GM23338 (cell line): ENCODE measurements at regions not wholly inside any gene's neighbourhood (a gene's known extent, or its start where the extent isn't known, plus 50 kb on each side); places are given as distances from the start of the nearest gene placed in this dataset.

Experiments
- ATAC-seq: fragments of 200-7000 bp; cut with Tn5 transposase; 3 replicates; pipeline ENCODE4 v1.9.1; 2020
- DNase-seq: peaks from one replicate; pipeline ENCODE4 v3.0.0-alpha.2; 2015; ENCODE audit warnings: low spot score
- H2AFZ ChIP-seq: fragments of 200-600 bp; sonication (generic); 2 replicates; pipeline ENCODE4 v1.8.0; 2016; ENCODE audit warnings: antibody characterized with exemption, mild to moderate bottlenecking, moderate library complexity
- H3F3A ChIP-seq: fragments of 200-600 bp; sonication (generic); replicated peaks from 2 replicates; pipeline ENCODE4 v1.8.0; 2017; ENCODE audit warnings: antibody characterized with exemption, mixed run types, low read depth
- H3K27ac ChIP-seq: fragments of 200-600 bp; sonication (generic); 2 replicates; pipeline ENCODE4 v1.6.1; 2016; ENCODE audit warnings: low read depth
- H3K27me3 ChIP-seq: fragments of 200-600 bp; sonication (generic); 2 replicates; pipeline ENCODE4 v1.8.0; 2016; ENCODE audit warnings: mild to moderate bottlenecking, mixed run types, moderate library complexity; ENCODE audit not compliant: insufficient read depth
- H3K36me3 ChIP-seq: fragments of 200-600 bp; sonication (generic); 2 replicates; pipeline ENCODE4 v1.8.0; 2016; ENCODE audit warnings: mild to moderate bottlenecking; ENCODE audit not compliant: insufficient read depth
- H3K4me1 ChIP-seq: fragments of 200-600 bp; sonication (generic); 2 replicates; pipeline ENCODE4 v1.8.0; 2016; ENCODE audit warnings: mild to moderate bottlenecking, moderate library complexity; ENCODE audit not compliant: insufficient read depth
- H3K4me2 ChIP-seq: fragments of 200-600 bp; sonication (generic); 2 replicates; pipeline ENCODE4 v1.7.1; 2017; ENCODE audit warnings: mixed run types
- H3K4me3 ChIP-seq: fragments of 200-600 bp; sonication (generic); 2 replicates; pipeline ENCODE4 v1.6.1; 2016; ENCODE audit warnings: mixed run types
- H3K79me2 ChIP-seq: fragments of 200-600 bp; sonication (generic); replicated peaks from 2 replicates; pipeline ENCODE4 v1.8.0; 2017; ENCODE audit warnings: mild to moderate bottlenecking; ENCODE audit not compliant: insufficient read depth
- H3K9me2 ChIP-seq: fragments of 200-600 bp; sonication (generic); 2 replicates; pipeline ENCODE4 v1.8.0; 2017; ENCODE audit not compliant: insufficient read depth
- H4K20me1 ChIP-seq: fragments of 200-600 bp; sonication (generic); replicated peaks from 2 replicates; pipeline ENCODE4 v1.8.0; 2017; ENCODE audit warnings: mild to moderate bottlenecking; ENCODE audit not compliant: insufficient read depth
- H3K27ac Mint-ChIP-seq: 2 replicates; pipeline ENCODE4 v1.8.0; 2020; ENCODE audit warnings: inconsistent platforms, mild to moderate bottlenecking, moderate library complexity, mixed read lengths
- H3K27me3 Mint-ChIP-seq: 3 replicates; pipeline ENCODE4 v1.8.0; 2022; ENCODE audit warnings: low read depth, mild to moderate bottlenecking, moderate library complexity, mixed read lengths, inconsistent platforms; ENCODE audit not compliant: insufficient read depth, poor library complexity
- H3K36me3 Mint-ChIP-seq: 3 replicates; pipeline ENCODE4 v1.8.0; 2021; ENCODE audit warnings: low read depth, mild to moderate bottlenecking, inconsistent platforms, moderate library complexity, mixed read lengths
- H3K4me1 Mint-ChIP-seq: 3 replicates; pipeline ENCODE4 v1.8.0; 2020; ENCODE audit warnings: mild to moderate bottlenecking, inconsistent platforms, mixed read lengths
- H3K4me3 Mint-ChIP-seq: 3 replicates; pipeline ENCODE4 v1.8.0; 2021; ENCODE audit warnings: moderate library complexity, mild to moderate bottlenecking, inconsistent platforms, mixed read lengths
- H3K9me3 Mint-ChIP-seq: 3 replicates; pipeline ENCODE4 v1.8.0; 2020; ENCODE audit warnings: moderate library complexity, mild to moderate bottlenecking, inconsistent platforms, mixed read lengths
- JUNB ChIP-seq: IDR thresholded peaks from one replicate; pipeline ENCODE4 v1.6.1; 2016; ENCODE audit warnings: antibody characterized with exemption; ENCODE audit not compliant: unreplicated experiment
- POLR2AphosphoS5 ChIP-seq: IDR thresholded peaks from 2 replicates; pipeline ENCODE4 v1.6.1; 2016; ENCODE audit warnings: antibody characterized with exemption, low read depth
- ZNF331 ChIP-seq: fragments of 250-450 bp; sonication (Bioruptor Pico); IDR thresholded peaks from 2 replicates; pipeline ENCODE4 v1.5.0; 2020; ENCODE audit warnings: low read depth, mild to moderate bottlenecking, moderate library complexity
- TF ChIP-seq, protein P1 (sequence below), 2 experiments: fragments of 200-600 bp in 1 of 2; sonication (generic) in 1 of 2; conservative IDR thresholded peaks; 2 replicates each; pipeline versions ENCODE4 v1.5.1 to v1.6.1; 2016 to 2017; ENCODE audit warnings: antibody characterized with exemption in 2 of 2, low read depth in 2 of 2, mild to moderate bottlenecking in 2 of 2, moderate library complexity in 1 of 2
- TF ChIP-seq, protein P2 (sequence below): IDR thresholded peaks from 2 replicates; pipeline ENCODE4 v1.6.1; 2016; ENCODE audit warnings: antibody characterized with exemption
- TF ChIP-seq, protein P3 (sequence below): IDR thresholded peaks from one replicate; pipeline ENCODE4 v1.6.1; 2018; ENCODE audit warnings: antibody characterized with exemption; ENCODE audit not compliant: unreplicated experiment

DNA sequence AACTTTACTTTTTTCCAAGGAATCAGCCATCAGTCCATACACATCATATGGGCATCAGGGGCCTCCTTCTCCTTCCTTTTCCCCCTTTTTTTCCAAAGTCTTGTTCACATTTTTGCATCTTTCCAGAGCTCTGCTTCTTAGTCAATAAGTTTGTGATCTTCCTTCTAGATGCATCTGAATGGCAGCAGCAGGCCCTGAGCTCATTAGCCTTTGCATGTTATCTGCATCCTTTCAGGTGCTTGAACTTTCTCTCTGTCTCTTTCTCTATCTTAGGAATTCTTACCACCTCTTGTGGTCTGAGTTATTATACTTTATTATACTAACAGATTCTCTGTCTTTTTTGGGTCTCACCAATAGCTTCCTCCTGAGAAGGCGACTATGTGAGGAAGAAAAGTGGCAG is 312.4 kb upstream of the FANCL start (continued):
- TF ChIP-seq, protein P1, sequence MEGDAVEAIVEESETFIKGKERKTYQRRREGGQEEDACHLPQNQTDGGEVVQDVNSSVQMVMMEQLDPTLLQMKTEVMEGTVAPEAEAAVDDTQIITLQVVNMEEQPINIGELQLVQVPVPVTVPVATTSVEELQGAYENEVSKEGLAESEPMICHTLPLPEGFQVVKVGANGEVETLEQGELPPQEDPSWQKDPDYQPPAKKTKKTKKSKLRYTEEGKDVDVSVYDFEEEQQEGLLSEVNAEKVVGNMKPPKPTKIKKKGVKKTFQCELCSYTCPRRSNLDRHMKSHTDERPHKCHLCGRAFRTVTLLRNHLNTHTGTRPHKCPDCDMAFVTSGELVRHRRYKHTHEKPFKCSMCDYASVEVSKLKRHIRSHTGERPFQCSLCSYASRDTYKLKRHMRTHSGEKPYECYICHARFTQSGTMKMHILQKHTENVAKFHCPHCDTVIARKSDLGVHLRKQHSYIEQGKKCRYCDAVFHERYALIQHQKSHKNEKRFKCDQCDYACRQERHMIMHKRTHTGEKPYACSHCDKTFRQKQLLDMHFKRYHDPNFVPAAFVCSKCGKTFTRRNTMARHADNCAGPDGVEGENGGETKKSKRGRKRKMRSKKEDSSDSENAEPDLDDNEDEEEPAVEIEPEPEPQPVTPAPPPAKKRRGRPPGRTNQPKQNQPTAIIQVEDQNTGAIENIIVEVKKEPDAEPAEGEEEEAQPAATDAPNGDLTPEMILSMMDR (conservative IDR thresholded peaks at IDR 0.05; ENCODE audit: low read depth in 2 of 2) = no peak
- TF ChIP-seq JUNB (no peak), ZNF331 (no peak)
- TF ChIP-seq, protein P2, sequence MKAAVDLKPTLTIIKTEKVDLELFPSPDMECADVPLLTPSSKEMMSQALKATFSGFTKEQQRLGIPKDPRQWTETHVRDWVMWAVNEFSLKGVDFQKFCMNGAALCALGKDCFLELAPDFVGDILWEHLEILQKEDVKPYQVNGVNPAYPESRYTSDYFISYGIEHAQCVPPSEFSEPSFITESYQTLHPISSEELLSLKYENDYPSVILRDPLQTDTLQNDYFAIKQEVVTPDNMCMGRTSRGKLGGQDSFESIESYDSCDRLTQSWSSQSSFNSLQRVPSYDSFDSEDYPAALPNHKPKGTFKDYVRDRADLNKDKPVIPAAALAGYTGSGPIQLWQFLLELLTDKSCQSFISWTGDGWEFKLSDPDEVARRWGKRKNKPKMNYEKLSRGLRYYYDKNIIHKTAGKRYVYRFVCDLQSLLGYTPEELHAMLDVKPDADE = no peak

DNA sequence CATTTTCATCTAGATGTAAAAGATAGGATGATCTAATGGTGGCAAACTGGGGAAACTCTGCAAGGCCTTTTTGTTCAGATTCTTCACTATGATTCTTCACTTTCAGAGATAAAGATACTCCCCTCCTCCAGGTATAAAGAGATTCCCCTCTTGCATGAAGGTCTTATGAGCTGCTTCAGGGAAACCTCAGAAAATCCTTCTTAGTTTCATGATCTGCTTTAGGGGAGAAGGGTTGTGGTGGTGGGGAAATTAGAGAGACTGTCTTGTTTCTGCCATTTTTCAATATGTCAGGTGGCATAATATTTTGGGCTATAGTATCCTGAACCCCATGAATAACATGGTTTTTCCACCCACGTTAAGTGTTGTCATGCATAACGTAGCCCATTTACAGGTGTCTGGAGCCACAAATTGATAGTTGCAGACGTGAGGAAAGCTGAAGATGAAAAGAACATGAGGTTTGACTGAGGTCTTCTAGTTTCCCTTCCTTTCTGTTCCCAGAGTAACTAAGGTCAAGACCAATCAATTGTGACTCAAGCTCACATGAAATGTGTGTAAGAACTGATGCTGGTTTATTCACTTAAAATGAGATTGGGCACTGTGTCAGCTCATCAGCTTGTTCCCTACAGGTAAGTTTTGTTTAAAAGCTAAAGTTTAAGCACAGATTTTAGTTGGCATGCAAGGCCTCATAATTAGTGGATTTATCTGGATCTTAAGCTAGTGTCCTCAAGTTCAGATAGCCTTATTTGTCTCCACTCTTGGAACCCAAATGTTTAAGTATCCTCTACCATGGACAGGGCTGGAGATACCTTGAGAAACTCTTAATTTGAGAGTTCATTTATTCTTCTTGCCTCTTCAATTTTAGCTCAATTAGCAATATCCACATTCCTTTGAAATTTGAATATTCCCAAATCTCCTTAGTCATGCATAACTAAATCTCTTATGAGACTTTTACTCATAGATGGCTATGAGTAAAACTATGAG is 304.5 kb upstream of the FANCL start:
- no peaks in the 10 kb centered on the region for H3K27me3 ChIP-seq
- Mint-ChIP-seq H3K27me3 (peaks cover 3% of the 10 kb centered on the region), H3K9me3 (no peaks in the 10 kb centered on the region)

More for the DNA sequence above, 304.5 kb upstream of the FANCL start:
- Histone ChIP-seq H3K4me2 (no peak overlapping the region), H3F3A (no peaks in the 10 kb centered on the region; the same call in 1 of the 2 replicates), H3K79me2 (no peaks in the 10 kb centered on the region), H3K4me1 (peaks cover 36% of the 10 kb centered on the region), H4K20me1 (no peaks in the 10 kb centered on the region), H3K9me2 (peaks cover 10% of the 10 kb centered on the region), H2AFZ (no peak overlapping the region), H3K36me3 (no peaks in the 10 kb centered on the region), H3K4me3 (no peak overlapping the region), H3K27ac (no peak overlapping the region)
- Mint-ChIP-seq H3K27ac (peak overlapping the region; percentile 18; the same call in 1 of the 2 replicates), H3K4me1 (peaks cover 54% of the 10 kb centered on the region), H3K36me3 (peaks cover 4% of the 10 kb centered on the region; the same call in 1 of the 3 replicates), H3K4me3 (no peak overlapping the region)
- DNase-seq (no peak), ATAC-seq (no peak)
- TF ChIP-seq, protein P3, sequence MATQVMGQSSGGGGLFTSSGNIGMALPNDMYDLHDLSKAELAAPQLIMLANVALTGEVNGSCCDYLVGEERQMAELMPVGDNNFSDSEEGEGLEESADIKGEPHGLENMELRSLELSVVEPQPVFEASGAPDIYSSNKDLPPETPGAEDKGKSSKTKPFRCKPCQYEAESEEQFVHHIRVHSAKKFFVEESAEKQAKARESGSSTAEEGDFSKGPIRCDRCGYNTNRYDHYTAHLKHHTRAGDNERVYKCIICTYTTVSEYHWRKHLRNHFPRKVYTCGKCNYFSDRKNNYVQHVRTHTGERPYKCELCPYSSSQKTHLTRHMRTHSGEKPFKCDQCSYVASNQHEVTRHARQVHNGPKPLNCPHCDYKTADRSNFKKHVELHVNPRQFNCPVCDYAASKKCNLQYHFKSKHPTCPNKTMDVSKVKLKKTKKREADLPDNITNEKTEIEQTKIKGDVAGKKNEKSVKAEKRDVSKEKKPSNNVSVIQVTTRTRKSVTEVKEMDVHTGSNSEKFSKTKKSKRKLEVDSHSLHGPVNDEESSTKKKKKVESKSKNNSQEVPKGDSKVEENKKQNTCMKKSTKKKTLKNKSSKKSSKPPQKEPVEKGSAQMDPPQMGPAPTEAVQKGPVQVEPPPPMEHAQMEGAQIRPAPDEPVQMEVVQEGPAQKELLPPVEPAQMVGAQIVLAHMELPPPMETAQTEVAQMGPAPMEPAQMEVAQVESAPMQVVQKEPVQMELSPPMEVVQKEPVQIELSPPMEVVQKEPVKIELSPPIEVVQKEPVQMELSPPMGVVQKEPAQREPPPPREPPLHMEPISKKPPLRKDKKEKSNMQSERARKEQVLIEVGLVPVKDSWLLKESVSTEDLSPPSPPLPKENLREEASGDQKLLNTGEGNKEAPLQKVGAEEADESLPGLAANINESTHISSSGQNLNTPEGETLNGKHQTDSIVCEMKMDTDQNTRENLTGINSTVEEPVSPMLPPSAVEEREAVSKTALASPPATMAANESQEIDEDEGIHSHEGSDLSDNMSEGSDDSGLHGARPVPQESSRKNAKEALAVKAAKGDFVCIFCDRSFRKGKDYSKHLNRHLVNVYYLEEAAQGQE = peak; percentile 54
- no peak for TF ChIP-seq POLR2AphosphoS5
